SJSA1 (cell line): ENCODE measurements at regions not wholly inside any gene's neighbourhood (a gene's known extent, or its start where the extent isn't known, plus 50 kb on each side); places are given as distances from the start of the nearest gene placed in this dataset.

Experiments
- DNase-seq, 2 experiments: peaks; one replicate each; pipeline ENCODE4 v3.0.0-alpha.2; 2015 to 2020; ENCODE audit warnings: low spot score in 2 of 2, low read depth in 1 of 2
- H3K27ac ChIP-seq: fragments of 250-450 bp; sonication (Bioruptor Pico); 2 replicates; pipeline ENCODE4 v1.5.1; 2020; ENCODE audit warnings: mild to moderate bottlenecking, moderate library complexity
- H3K27me3 ChIP-seq: fragments of 250-450 bp; sonication (Bioruptor Pico); replicated peaks from 2 replicates; pipeline ENCODE4 v1.5.1; 2020; ENCODE audit warnings: mild to moderate bottlenecking, moderate library complexity
- H3K36me3 ChIP-seq: fragments of 250-450 bp; sonication (Bioruptor Pico); 2 replicates; pipeline ENCODE4 v1.5.1; 2020; ENCODE audit warnings: mild to moderate bottlenecking
- H3K4me1 ChIP-seq: fragments of 250-450 bp; sonication (Bioruptor Pico); replicated peaks from 2 replicates; pipeline ENCODE4 v1.6.1; 2021; ENCODE audit warnings: mild to moderate bottlenecking
- H3K4me3 ChIP-seq: fragments of 250-450 bp; sonication (Bioruptor Pico); 2 replicates; pipeline ENCODE4 v1.5.1; 2020; ENCODE audit warnings: mild to moderate bottlenecking
- H3K9me3 ChIP-seq: fragments of 250-450 bp; sonication (Bioruptor Pico); replicated peaks from 2 replicates; pipeline ENCODE4 v1.5.1; 2020; ENCODE audit warnings: mild to moderate bottlenecking

DNA sequence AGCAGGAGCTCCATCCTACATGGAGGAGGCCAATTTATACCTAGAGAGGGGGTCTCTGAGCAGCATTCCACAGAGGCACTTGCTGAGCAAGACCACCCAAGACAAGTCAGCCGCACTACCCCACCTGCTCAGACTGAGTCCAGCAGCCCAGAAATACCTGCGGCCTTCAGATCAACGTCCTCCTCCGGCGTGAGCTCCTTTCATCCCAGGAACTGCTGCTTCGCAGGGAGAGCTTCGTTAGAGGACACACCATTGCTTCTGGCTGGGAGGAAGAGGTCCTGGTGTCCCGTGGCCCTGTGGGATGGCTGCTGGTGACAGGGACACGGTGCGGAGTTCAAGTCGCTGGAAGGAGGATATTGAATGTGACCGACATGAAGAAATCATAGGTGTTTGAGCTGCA lies 216.9 kb upstream of the PPP2R2D start:
- no peak for DNase-seq
- Histone ChIP-seq H3K4me3 (no peak overlapping the region), H3K36me3 (no peaks in the 10 kb centered on the region), H3K27ac (no peak overlapping the region), H3K4me1 (no peaks in the 10 kb centered on the region), H3K27me3 (no peaks in the 10 kb centered on the region), H3K9me3 (peaks cover 10% of the 10 kb centered on the region; the same call in 1 of the 2 replicates)

DNA sequence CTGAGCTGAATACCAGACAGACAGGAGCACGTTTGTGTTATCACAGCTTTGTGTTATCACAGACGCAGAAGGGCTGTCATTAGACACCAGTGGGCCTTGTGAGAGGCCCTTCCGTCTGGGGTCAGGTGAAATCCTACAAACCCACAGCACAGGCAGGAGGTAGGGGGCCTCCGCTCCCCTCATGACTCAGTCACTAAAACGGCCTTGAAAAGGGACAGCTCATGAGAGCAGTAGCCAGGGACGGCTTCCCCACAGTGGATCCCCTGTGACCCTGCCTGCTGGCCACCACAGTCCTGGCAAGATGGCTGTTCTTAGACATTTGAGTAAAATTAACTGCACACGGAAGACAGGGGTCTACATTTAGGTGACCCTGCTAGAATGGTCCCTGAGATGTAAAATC lies 215.8 kb upstream of the PPP2R2D start:
- Histone ChIP-seq H3K36me3 (no peaks in the 10 kb centered on the region), H3K9me3 (peaks cover 10% of the 10 kb centered on the region; the same call in 1 of the 2 replicates), H3K27me3 (no peaks in the 10 kb centered on the region), H3K4me1 (no peaks in the 10 kb centered on the region), H3K4me3 (no peak overlapping the region), H3K27ac (no peak overlapping the region)
- DNase-seq: no peak

- DNase-seq: no peak
- Histone ChIP-seq H3K9me3 (peaks cover 10% of the 10 kb centered on the region; the same call in 1 of the 2 replicates), H3K27ac (no peak overlapping the region), H3K27me3 (no peaks in the 10 kb centered on the region), H3K4me3 (no peak overlapping the region), H3K4me1 (no peaks in the 10 kb centered on the region), H3K36me3 (no peaks in the 10 kb centered on the region)
These were observed 215.2 kb upstream of the PPP2R2D start for GRCh38 chr10:131685576-131685975.

DNA sequence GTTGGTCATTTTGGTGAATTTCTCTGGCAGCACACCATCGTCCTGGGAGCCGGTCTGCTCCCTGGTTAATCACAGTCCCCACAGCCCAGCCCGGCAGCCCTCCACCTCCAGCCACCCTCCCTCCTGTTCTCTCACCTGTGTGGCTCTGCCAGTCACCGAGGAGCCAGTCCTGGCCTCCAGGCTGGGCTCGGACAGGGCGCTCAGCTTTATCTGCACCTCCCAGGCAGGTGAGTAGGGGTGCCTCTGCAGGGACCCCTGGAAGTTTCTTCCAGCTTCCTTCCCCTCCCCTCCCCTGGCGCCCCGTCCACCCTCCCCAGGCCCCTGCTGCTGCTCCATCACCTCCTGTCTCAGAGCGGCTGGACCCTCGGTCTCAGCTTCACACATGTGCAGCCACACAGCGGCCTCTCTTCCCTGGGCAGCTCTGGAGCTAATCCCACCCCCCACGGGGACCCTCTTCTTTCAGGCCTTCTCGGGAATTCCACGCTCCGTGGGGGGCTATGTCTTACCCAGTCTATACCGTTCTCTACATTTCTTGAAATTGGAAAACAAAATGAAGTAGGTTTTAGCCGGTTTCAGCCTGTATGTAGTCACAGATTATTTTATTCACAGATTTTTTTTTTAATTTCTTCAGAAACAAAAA lies 213.9 kb upstream of the PPP2R2D start:
- Histone ChIP-seq H3K27ac (no peak overlapping the region), H3K9me3 (peaks cover 11% of the 10 kb centered on the region)
- no peak for DNase-seq

DNA sequence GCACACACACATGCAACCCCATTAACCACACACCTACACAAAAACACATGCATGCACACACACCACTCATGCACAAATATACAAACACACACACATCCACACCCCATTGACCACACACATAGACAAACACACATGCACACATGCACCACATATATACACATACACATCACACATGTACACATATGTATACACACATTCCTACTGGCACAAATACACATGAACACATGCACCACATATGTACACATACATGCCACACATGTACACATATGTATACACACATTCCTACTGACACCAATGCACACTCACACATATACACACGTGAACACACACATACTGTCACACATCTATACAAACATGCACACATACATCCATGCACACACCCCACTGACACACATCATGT lies 212.5 kb upstream of the PPP2R2D start:
- DNase-seq: no peak
- H3K9me3 ChIP-seq: peaks cover 13% of the 10 kb centered on the region

More for the DNA sequence above, 213.9 kb upstream of the PPP2R2D start:
- H3K36me3 ChIP-seq: no peaks in the 10 kb centered on the region
- H3K27me3 ChIP-seq: no peaks in the 10 kb centered on the region
- no peak overlapping the region for H3K4me3 ChIP-seq
- H3K4me1 ChIP-seq: no peaks in the 10 kb centered on the region

GRCh38 chr10:131689016-131689415 lies 211.8 kb upstream of the PPP2R2D start:
- Histone ChIP-seq H3K9me3 (peaks cover 9% of the 10 kb centered on the region), H3K4me3 (no peak overlapping the region), H3K27me3 (no peaks in the 10 kb centered on the region), H3K4me1 (no peaks in the 10 kb centered on the region), H3K36me3 (no peaks in the 10 kb centered on the region), H3K27ac (no peak overlapping the region)
- no peak for DNase-seq

More for the DNA sequence above, 212.5 kb upstream of the PPP2R2D start:
- Histone ChIP-seq H3K27me3 (no peaks in the 10 kb centered on the region), H3K4me3 (no peak overlapping the region), H3K27ac (no peak overlapping the region), H3K4me1 (no peaks in the 10 kb centered on the region), H3K36me3 (no peaks in the 10 kb centered on the region)

- Histone ChIP-seq H3K4me3 (no peak overlapping the region), H3K27me3 (no peaks in the 10 kb centered on the region), H3K4me1 (no peaks in the 10 kb centered on the region), H3K36me3 (no peaks in the 10 kb centered on the region), H3K9me3 (peaks cover 7% of the 10 kb centered on the region), H3K27ac (no peak overlapping the region)
- no peak for DNase-seq
These were observed 211.3 kb upstream of the PPP2R2D start for GRCh38 chr10:131689486-131689885.

GRCh38 chr10:131689954-131690757 lies 210.7 kb upstream of the PPP2R2D start:
- Histone ChIP-seq H3K27me3 (no peaks in the 10 kb centered on the region), H3K4me1 (no peaks in the 10 kb centered on the region), H3K9me3 (peaks cover 7% of the 10 kb centered on the region), H3K27ac (no peak overlapping the region), H3K36me3 (no peaks in the 10 kb centered on the region), H3K4me3 (no peak overlapping the region)
- DNase-seq: no peak

GRCh38 chr10:131690805-131691239 lies 210.0 kb upstream of the PPP2R2D start:
- Histone ChIP-seq H3K9me3 (peaks cover 3% of the 10 kb centered on the region), H3K4me1 (no peaks in the 10 kb centered on the region), H3K36me3 (no peaks in the 10 kb centered on the region), H3K4me3 (no peak overlapping the region), H3K27ac (no peak overlapping the region), H3K27me3 (no peaks in the 10 kb centered on the region)
- no peak for DNase-seq

DNA sequence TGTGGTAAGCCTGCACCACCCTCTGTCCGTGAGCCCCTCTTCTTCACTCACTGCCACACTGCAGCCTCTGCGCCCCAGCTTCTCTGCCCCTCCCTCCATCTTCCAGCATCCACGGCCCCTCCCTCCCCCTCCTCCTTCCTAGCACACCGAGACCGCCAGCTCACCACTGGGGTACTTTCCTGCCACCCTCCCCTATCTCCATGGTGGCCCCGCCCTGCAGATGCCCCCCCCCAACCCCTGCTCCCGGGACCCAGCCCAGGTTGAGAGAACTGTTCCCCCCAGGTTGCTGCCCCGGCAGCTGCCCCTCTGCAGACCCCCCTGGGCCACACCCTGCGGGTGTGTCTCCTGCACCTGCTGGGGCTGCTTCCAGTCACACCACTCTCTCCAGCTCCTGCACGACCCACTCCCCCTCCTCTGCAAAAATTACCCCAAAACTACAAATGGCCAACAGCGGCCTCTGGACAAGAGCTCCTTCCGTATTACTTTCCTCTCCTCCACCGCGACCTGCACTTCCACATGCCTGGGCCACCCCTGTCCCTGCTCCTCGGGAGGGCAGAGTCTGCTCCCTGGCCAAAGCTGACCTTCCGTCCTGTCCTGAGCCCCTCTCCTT lies 209.2 kb upstream of the PPP2R2D start:
- no peaks in the 10 kb centered on the region for H3K27me3 ChIP-seq
- H3K4me3 ChIP-seq: no peak overlapping the region
- no peaks in the 10 kb centered on the region for H3K4me1 ChIP-seq
- H3K9me3 ChIP-seq: peaks cover 3% of the 10 kb centered on the region
- no peak for DNase-seq
- H3K27ac ChIP-seq: no peak overlapping the region
- no peaks in the 10 kb centered on the region for H3K36me3 ChIP-seq

DNA sequence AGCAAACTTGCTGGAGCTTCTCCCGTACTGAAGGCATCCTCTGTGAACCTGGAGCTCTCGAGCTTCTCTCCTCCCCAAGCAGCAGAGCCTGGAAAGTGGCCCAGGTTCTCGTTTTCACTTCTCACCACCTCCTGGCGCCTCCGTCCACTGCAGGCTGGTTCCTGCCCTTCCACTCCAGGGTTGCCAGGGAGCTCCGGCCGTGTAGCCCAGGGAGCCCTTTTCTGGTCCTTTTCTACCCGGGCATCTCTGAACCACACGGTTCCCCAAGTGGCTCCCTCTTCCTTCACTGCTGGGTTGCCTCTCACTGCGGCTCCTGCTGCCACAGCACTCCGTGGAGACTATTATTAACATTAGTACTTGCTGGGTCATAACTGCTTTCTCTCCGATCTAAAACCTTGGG lies 208.6 kb upstream of the PPP2R2D start:
- Histone ChIP-seq H3K27ac (no peak overlapping the region), H3K36me3 (no peaks in the 10 kb centered on the region), H3K4me3 (no peak overlapping the region), H3K4me1 (no peaks in the 10 kb centered on the region), H3K9me3 (peaks cover 3% of the 10 kb centered on the region), H3K27me3 (no peaks in the 10 kb centered on the region)
- no peak for DNase-seq

DNA sequence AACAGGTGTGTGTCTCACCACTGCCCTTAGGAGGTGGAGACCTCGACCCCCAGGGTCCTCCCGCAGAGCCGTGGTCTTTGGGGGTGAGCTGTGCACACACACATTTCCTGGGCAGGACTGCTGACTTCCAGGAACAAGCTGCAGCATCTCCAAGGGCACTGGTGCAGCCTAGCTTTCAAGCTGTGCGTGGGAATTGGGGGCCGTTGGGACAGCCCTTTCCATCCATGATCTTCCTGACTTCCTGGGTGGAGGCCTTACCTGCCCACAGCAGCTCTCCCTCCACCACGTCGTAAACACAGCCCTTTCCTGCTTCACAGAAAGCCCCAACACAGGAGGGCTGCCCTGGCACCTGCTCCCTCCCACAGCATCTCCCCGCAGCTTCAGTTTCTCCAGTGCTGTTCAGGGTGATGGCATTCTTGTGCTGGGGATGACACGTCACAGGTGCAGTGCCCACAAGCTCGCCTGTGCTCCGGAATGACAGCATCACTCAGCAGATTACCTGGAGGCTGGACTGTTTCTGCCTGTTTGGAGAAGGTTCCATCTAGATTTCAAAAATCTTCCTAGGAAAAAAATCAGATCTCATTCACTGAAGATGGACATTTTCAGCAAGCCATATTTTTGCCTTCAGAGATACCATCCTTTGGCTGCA lies 208.0 kb upstream of the PPP2R2D start:
- H3K9me3 ChIP-seq: peaks cover 3% of the 10 kb centered on the region
- H3K4me3 ChIP-seq: no peak overlapping the region
- no peak overlapping the region for H3K27ac ChIP-seq
- H3K27me3 ChIP-seq: no peaks in the 10 kb centered on the region
- no peaks in the 10 kb centered on the region for H3K4me1 ChIP-seq
- DNase-seq: no peak
- H3K36me3 ChIP-seq: no peaks in the 10 kb centered on the region

DNA sequence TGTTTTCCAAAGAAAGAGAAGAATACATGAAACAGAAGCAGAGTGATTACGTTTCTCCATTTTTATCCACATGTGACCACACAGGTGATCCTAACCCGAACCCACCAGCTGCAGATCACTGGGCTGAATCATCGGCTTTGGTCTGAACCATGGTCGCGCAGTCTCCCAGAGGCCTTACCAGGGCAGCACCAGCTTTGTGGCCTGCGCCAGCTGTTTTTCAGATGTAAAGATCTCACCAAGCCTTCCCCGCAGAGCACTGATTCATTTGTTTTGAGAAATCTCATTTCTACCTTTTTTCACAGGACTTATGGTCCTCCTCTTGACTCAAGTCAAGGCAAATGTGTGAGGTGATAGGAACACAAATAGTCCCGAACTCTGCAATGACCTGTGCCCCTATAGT lies 207.0 kb upstream of the PPP2R2D start:
- Histone ChIP-seq H3K27ac (no peak overlapping the region), H3K9me3 (peaks cover 3% of the 10 kb centered on the region), H3K36me3 (no peaks in the 10 kb centered on the region), H3K4me1 (no peaks in the 10 kb centered on the region), H3K27me3 (no peaks in the 10 kb centered on the region), H3K4me3 (no peak overlapping the region)
- no peak for DNase-seq
